ENCODE measurements at regions not wholly inside any gene's neighbourhood (a gene's known extent, or its start where the extent isn't known, plus 50 kb on each side); places are given as distances from the start of the nearest gene placed in this dataset.

GRCh38 chr14:53758141-53758540 is 198.5 kb downstream of the BMP4 start:
- no peak overlapping the region for H3K4me3 ChIP-seq (ENCODE audit: low read depth in 1 of 2, low read length in 2 of 2)
- ATAC-seq (ENCODE audit: insufficient read depth, low read depth) (no peak), DNase-seq (no peak)

GRCh38 chr14:53757732-53758131 is 198.9 kb downstream of the BMP4 start:
- TF ChIP-seq CTCF (IDR thresholded peaks at IDR 0.05; ENCODE audit: borderline replicate concordance, extremely low read depth, low read length, poor library complexity, severe bottlenecking) = no peak
- TF ChIP-seq EZH2 (IDR thresholded peaks at IDR 0.05; ENCODE audit: borderline replicate concordance, low read depth, low read length, severe bottlenecking) = no peak
- Histone ChIP-seq H3K4me3 (ENCODE audit: low read depth in 1 of 2, low read length in 2 of 2) (no peak overlapping the region), H3K79me2 (ENCODE audit: insufficient read depth, low read length) (no peaks in the 10 kb centered on the region)

More at GRCh38 chr14:53758141-53758540, 198.5 kb downstream of the BMP4 start:
- no peaks in the 10 kb centered on the region for H3K27me3 ChIP-seq (ENCODE audit: insufficient read depth, low read length, poor library complexity)
- no peak overlapping the region for H3K9ac ChIP-seq (ENCODE audit: low read depth, low read length)
- H3K79me2 ChIP-seq (ENCODE audit: insufficient read depth, low read length) = no peaks in the 10 kb centered on the region
- no peaks in the 10 kb centered on the region for H4K20me1 ChIP-seq (ENCODE audit: insufficient read depth, low read length)
- no peaks in the 10 kb centered on the region for H3K4me1 ChIP-seq (ENCODE audit: insufficient read depth, low read length)
- H3K27ac ChIP-seq (ENCODE audit: low read length) = no peak overlapping the region
- no peak for TF ChIP-seq CTCF (IDR thresholded peaks at IDR 0.05; ENCODE audit: borderline replicate concordance, extremely low read depth, low read length, poor library complexity, severe bottlenecking)
- no peak for TF ChIP-seq EZH2 (IDR thresholded peaks at IDR 0.05; ENCODE audit: borderline replicate concordance, low read depth, low read length, severe bottlenecking)
- no peaks in the 10 kb centered on the region for H3K36me3 ChIP-seq (ENCODE audit: insufficient read depth, low read length)
- no peak overlapping the region for H3K4me2 ChIP-seq (ENCODE audit: insufficient read depth, low read length)
- H2AFZ ChIP-seq (ENCODE audit: low read depth, low read length) = no peak overlapping the region
- peaks cover 2% of the 10 kb centered on the region for H3K9me3 ChIP-seq (ENCODE audit: insufficient read depth, low read length, severe bottlenecking)

GRCh38 chr14:53751650-53752049 is 205.0 kb downstream of the BMP4 start:
- H3K4me1 ChIP-seq (ENCODE audit: insufficient read depth, low read length) = no peaks in the 10 kb centered on the region
- H4K20me1 ChIP-seq (ENCODE audit: insufficient read depth, low read length) = no peaks in the 10 kb centered on the region
- no peak overlapping the region for H3K4me3 ChIP-seq (ENCODE audit: low read depth in 1 of 2, low read length in 2 of 2)
- H2AFZ ChIP-seq (ENCODE audit: low read depth, low read length) = no peak overlapping the region
- no peak for ATAC-seq (ENCODE audit: insufficient read depth, low read depth)
- no peak overlapping the region for H3K9ac ChIP-seq (ENCODE audit: low read depth, low read length)
- no peak overlapping the region for H3K27ac ChIP-seq (ENCODE audit: low read length)
- DNase-seq = no peak
- H3K4me2 ChIP-seq (ENCODE audit: insufficient read depth, low read length) = no peak overlapping the region
- H3K36me3 ChIP-seq (ENCODE audit: insufficient read depth, low read length) = no peaks in the 10 kb centered on the region
- no peak for TF ChIP-seq CTCF (IDR thresholded peaks at IDR 0.05; ENCODE audit: borderline replicate concordance, extremely low read depth, low read length, poor library complexity, severe bottlenecking)
- TF ChIP-seq EZH2 (IDR thresholded peaks at IDR 0.05; ENCODE audit: borderline replicate concordance, low read depth, low read length, severe bottlenecking) = no peak
- no peaks in the 10 kb centered on the region for H3K79me2 ChIP-seq (ENCODE audit: insufficient read depth, low read length)
- no peaks in the 10 kb centered on the region for H3K9me3 ChIP-seq (ENCODE audit: insufficient read depth, low read length, severe bottlenecking)
- no peaks in the 10 kb centered on the region for H3K27me3 ChIP-seq (ENCODE audit: insufficient read depth, low read length, poor library complexity)

More at GRCh38 chr14:53757732-53758131, 198.9 kb downstream of the BMP4 start:
- Histone ChIP-seq H2AFZ (ENCODE audit: low read depth, low read length) (no peak overlapping the region), H3K27ac (ENCODE audit: low read length) (no peak overlapping the region), H3K9ac (ENCODE audit: low read depth, low read length) (no peak overlapping the region), H3K4me2 (ENCODE audit: insufficient read depth, low read length) (no peak overlapping the region), H3K9me3 (ENCODE audit: insufficient read depth, low read length, severe bottlenecking) (peaks cover 2% of the 10 kb centered on the region), H4K20me1 (ENCODE audit: insufficient read depth, low read length) (no peaks in the 10 kb centered on the region), H3K36me3 (ENCODE audit: insufficient read depth, low read length) (no peaks in the 10 kb centered on the region), H3K4me1 (ENCODE audit: insufficient read depth, low read length) (no peaks in the 10 kb centered on the region), H3K27me3 (ENCODE audit: insufficient read depth, low read length, poor library complexity) (no peaks in the 10 kb centered on the region)
- ATAC-seq (ENCODE audit: insufficient read depth, low read depth) = no peak
- no peak for DNase-seq

GRCh38 chr14:53748691-53749090 is 207.9 kb downstream of the BMP4 start:
- Histone ChIP-seq H3K27me3 (ENCODE audit: insufficient read depth, low read length, poor library complexity) (no peaks in the 10 kb centered on the region), H3K79me2 (ENCODE audit: insufficient read depth, low read length) (no peaks in the 10 kb centered on the region), H3K9ac (ENCODE audit: low read depth, low read length) (no peak overlapping the region), H3K36me3 (ENCODE audit: insufficient read depth, low read length) (no peaks in the 10 kb centered on the region), H3K4me1 (ENCODE audit: insufficient read depth, low read length) (no peaks in the 10 kb centered on the region), H3K4me3 (ENCODE audit: low read depth in 1 of 2, low read length in 2 of 2) (no peak overlapping the region), H3K9me3 (ENCODE audit: insufficient read depth, low read length, severe bottlenecking) (no peaks in the 10 kb centered on the region), H3K4me2 (ENCODE audit: insufficient read depth, low read length) (no peak overlapping the region), H2AFZ (ENCODE audit: low read depth, low read length) (no peak overlapping the region), H4K20me1 (ENCODE audit: insufficient read depth, low read length) (no peaks in the 10 kb centered on the region), H3K27ac (ENCODE audit: low read length) (no peak overlapping the region)
- TF ChIP-seq EZH2 (IDR thresholded peaks at IDR 0.05; ENCODE audit: borderline replicate concordance, low read depth, low read length, severe bottlenecking) (no peak), CTCF (IDR thresholded peaks at IDR 0.05; ENCODE audit: borderline replicate concordance, extremely low read depth, low read length, poor library complexity, severe bottlenecking) (no peak)
- no peak for DNase-seq
- no peak for ATAC-seq (ENCODE audit: insufficient read depth, low read depth)

All from DND-41 (cell line).